ENCODE measurements at regions not wholly inside any gene's neighbourhood (a gene's known extent, or its start where the extent isn't known, plus 50 kb on each side); places are given as distances from the start of the nearest gene placed in this dataset.
A peak's percentile ranks its signal among the peaks of the same experiment; 100 is the strongest.

DNA sequence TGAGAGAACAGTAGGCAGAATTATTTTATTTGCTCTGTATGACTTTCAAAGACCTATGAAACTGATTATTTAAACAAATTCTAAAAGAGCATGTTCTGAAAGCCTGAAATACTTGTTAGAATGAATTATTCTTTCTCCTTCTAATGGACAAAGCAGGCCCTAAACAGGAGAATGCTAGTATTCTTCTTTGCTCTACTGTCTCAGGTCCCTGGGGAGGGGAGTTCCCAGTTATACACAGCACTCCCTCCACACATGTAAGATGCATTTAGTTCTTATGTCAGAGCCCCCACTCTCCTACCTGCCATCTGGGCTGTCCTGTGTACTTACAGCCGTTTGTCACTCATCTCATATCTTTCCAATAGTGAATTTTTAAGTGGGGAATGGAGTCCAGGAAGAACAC is 633.5 kb upstream of the ANKRD30A start:
- H3K27me3 Mint-ChIP-seq (ENCODE audit: low read depth), result no peaks in the 10 kb centered on the region
- H3K4me3 Mint-ChIP-seq (ENCODE audit: unreplicated experiment), result no peak overlapping the region
- H3K36me3 Mint-ChIP-seq (ENCODE audit: low read depth), result no peaks in the 10 kb centered on the region
- H3K9me3 Mint-ChIP-seq (ENCODE audit: low read depth), result peaks cover 3% of the 10 kb centered on the region
- TF ChIP-seq, protein P1, sequence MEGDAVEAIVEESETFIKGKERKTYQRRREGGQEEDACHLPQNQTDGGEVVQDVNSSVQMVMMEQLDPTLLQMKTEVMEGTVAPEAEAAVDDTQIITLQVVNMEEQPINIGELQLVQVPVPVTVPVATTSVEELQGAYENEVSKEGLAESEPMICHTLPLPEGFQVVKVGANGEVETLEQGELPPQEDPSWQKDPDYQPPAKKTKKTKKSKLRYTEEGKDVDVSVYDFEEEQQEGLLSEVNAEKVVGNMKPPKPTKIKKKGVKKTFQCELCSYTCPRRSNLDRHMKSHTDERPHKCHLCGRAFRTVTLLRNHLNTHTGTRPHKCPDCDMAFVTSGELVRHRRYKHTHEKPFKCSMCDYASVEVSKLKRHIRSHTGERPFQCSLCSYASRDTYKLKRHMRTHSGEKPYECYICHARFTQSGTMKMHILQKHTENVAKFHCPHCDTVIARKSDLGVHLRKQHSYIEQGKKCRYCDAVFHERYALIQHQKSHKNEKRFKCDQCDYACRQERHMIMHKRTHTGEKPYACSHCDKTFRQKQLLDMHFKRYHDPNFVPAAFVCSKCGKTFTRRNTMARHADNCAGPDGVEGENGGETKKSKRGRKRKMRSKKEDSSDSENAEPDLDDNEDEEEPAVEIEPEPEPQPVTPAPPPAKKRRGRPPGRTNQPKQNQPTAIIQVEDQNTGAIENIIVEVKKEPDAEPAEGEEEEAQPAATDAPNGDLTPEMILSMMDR (IDR thresholded peaks at IDR 0.05), result no peak
- no peak for DNase-seq (ENCODE audit: low spot score)
- H3K4me1 Mint-ChIP-seq (ENCODE audit: low read depth), result peaks cover 86% of the 10 kb centered on the region
- peak overlapping the region; percentile 76 for H3K27ac Mint-ChIP-seq (ENCODE audit: unreplicated experiment)

DNA sequence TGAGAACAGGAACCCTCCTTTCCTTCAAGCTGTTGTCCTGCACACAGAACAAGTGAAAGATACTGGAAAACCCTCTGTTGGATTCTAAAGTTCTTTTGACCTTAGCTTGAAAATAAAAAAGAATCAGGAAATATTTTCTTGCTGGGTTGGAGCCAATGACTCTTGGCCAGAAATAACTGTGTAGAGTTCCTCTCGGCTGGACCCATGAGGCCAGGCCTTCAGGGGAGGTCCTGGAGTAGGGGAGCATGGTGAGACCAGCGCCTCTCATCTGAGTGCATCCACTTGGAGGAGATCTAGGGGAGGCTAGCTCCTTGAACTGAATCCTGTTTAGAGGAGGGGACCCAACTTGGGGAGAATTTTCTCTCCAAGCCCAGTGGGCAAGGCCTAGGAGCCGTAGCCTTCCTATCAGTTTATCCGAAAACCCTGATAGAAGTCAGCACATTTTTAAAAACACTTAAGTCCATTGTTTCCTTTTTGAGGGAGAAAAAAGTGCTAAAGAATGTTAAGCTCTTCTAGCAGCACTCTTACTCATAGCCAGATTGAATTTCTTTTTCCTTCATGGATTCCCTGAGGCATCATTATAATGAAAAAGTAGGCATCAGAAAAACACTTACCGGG is 635.7 kb upstream of the ANKRD30A start:
- TF ChIP-seq, protein P1 (IDR thresholded peaks at IDR 0.05), result no peak
- Mint-ChIP-seq H3K27me3 (ENCODE audit: low read depth) (no peaks in the 10 kb centered on the region), H3K9me3 (ENCODE audit: low read depth) (peaks cover 3% of the 10 kb centered on the region), H3K36me3 (ENCODE audit: low read depth) (no peaks in the 10 kb centered on the region), H3K27ac (ENCODE audit: unreplicated experiment) (peak overlapping the region; percentile 94), H3K4me1 (ENCODE audit: low read depth) (peaks cover 65% of the 10 kb centered on the region), H3K4me3 (ENCODE audit: unreplicated experiment) (peak overlapping the region; percentile 34)
- DNase-seq (ENCODE audit: low spot score), result no peak

DNA sequence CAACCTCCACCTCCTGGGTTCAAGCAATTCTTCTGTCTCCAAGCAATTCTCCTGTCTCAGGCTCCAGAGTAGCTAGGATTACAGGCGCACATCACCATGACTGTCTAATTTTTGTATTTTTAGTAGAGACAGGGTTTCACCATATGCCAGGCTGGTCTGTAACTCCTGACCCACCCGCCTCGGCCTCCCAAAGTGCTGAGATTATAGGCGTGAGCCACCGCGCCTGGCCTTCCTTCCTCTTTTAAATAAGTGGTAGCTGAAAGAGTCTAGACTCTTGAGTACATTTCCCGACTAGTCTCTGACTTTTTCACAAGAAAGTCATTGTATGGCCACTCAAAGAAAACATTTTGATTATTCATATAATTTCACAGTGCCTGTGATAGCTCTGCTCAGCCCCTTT is 636.2 kb upstream of the ANKRD30A start:
- H3K36me3 Mint-ChIP-seq (ENCODE audit: low read depth), result no peaks in the 10 kb centered on the region
- TF ChIP-seq, protein P1 (IDR thresholded peaks at IDR 0.05), result no peak
- no peaks in the 10 kb centered on the region for H3K27me3 Mint-ChIP-seq (ENCODE audit: low read depth)
- peak overlapping the region; percentile 94 for H3K27ac Mint-ChIP-seq (ENCODE audit: unreplicated experiment)
- H3K9me3 Mint-ChIP-seq (ENCODE audit: low read depth), result peaks cover 3% of the 10 kb centered on the region
- DNase-seq (ENCODE audit: low spot score), result no peak
- H3K4me3 Mint-ChIP-seq (ENCODE audit: unreplicated experiment), result peak overlapping the region; percentile 10
- peaks cover 60% of the 10 kb centered on the region for H3K4me1 Mint-ChIP-seq (ENCODE audit: low read depth)

DNA sequence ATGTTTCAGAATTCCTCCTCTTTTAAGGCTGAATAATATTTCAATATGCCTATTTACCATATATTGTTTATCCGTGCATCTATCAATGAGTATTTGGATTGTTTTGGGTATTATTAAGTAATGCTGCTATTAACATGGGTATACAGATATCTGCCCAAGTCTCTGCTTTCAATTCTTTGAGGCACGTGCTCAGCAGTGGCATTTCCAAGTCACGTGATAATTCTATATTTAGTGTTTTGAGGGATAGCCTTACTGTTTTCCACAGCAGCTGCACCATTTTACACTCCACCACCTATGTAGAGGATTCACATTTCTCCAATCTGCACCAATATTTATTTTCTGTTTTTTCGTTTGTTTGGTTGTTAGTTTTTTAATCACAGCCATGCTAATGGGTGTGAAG is 636.8 kb upstream of the ANKRD30A start:
- H3K27me3 Mint-ChIP-seq (ENCODE audit: low read depth), result no peaks in the 10 kb centered on the region
- H3K27ac Mint-ChIP-seq (ENCODE audit: unreplicated experiment), result peak overlapping the region; percentile 94
- no peak overlapping the region for H3K4me3 Mint-ChIP-seq (ENCODE audit: unreplicated experiment)
- peaks cover 3% of the 10 kb centered on the region for H3K9me3 Mint-ChIP-seq (ENCODE audit: low read depth)
- H3K36me3 Mint-ChIP-seq (ENCODE audit: low read depth), result no peaks in the 10 kb centered on the region
- TF ChIP-seq, protein P1 (IDR thresholded peaks at IDR 0.05), result no peak
- DNase-seq (ENCODE audit: low spot score), result no peak
- H3K4me1 Mint-ChIP-seq (ENCODE audit: low read depth), result peaks cover 54% of the 10 kb centered on the region

DNA sequence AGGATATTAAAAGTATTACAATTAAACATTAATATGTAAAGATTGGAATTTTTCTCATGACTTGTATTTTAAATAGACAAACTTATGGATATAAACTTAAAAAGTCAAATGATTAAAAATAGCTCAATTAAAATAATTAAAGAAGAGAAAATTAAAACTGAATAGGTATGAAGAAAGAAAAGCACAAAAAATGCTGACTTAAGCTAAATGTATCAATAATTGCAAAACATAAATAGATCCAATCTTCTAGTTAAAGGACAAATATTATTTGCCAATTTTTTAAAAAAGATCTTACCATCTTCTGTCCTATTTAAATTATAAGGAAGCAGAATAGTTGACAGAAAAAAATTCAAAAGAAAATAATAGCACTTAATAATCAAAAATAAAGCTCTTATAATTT is 646.3 kb upstream of the ANKRD30A start:
- no peaks in the 10 kb centered on the region for H3K4me1 Mint-ChIP-seq (ENCODE audit: low read depth)
- DNase-seq (ENCODE audit: low spot score), result no peak
- peaks cover 3% of the 10 kb centered on the region for H3K9me3 Mint-ChIP-seq (ENCODE audit: low read depth)
- H3K4me3 Mint-ChIP-seq (ENCODE audit: unreplicated experiment), result no peak overlapping the region
- H3K36me3 Mint-ChIP-seq (ENCODE audit: low read depth), result peaks cover 3% of the 10 kb centered on the region
- TF ChIP-seq, protein P1 (IDR thresholded peaks at IDR 0.05), result no peak
- no peak overlapping the region for H3K27ac Mint-ChIP-seq (ENCODE audit: unreplicated experiment)
- no peaks in the 10 kb centered on the region for H3K27me3 Mint-ChIP-seq (ENCODE audit: low read depth)

Measured in chondrocyte (in vitro differentiated cells).